H1 (cell line): ENCODE measurements at regions not wholly inside any gene's neighbourhood (a gene's known extent, or its start where the extent isn't known, plus 50 kb on each side); places are given as distances from the start of the nearest gene placed in this dataset.

Source experiments
- CTCF ChIA-PET: fragments of 300-600 bp; sonication (Branson Sonifier 250); formaldehyde crosslinking; loops from one replicate; lab custom pipeline; 2021; ENCODE audit not compliant: partially characterized antibody; lab: Charles Lee
- POLR2A ChIA-PET: fragments of 300-600 bp; sonication (Branson Sonifier 250); formaldehyde crosslinking; loops from one replicate; lab custom pipeline; 2021; ENCODE audit warnings: inconsistent platforms; ENCODE audit not compliant: partially characterized antibody; lab: Charles Lee
- DNase-seq, 2 experiments: peaks; one replicate each; pipeline versions ENCODE4 v3.0.0 to v3.0.0-alpha.2; 2010 to 2022; ENCODE audit warnings: low spot score in 2 of 2, low read depth in 1 of 2, mixed read lengths in 1 of 2
- FAIRE-seq: peaks from 2 replicates; lab custom pipeline; 2011; peaks lifted over from hg19 to GRCh38; lab: Jason Lieb, UNC
- H2AFZ ChIP-seq: 2 replicates; pipeline ENCODE4 v1.8.1; 2012; ENCODE audit warnings: low read length, inconsistent platforms
- H2AK5ac ChIP-seq: 2 replicates; pipeline ENCODE4 v1.6.1; 2013; ENCODE audit warnings: low read depth, low read length
- H2BK120ac ChIP-seq: replicated peaks from 2 replicates; pipeline ENCODE3; 2013; ENCODE audit warnings: low read depth, low read length, inconsistent platforms
- H2BK12ac ChIP-seq: 2 replicates; pipeline ENCODE4 v1.6.1; 2013; ENCODE audit warnings: low read depth, low read length
- H2BK15ac ChIP-seq: 2 replicates; pipeline ENCODE4 v1.6.1; 2013; ENCODE audit warnings: low read length
- H2BK20ac ChIP-seq: 2 replicates; pipeline ENCODE4 v1.6.1; 2013; ENCODE audit warnings: low read length
- H2BK5ac ChIP-seq: 2 replicates; pipeline ENCODE4 v1.6.1; 2013; ENCODE audit warnings: low read depth, low read length
- H3K14ac ChIP-seq: 2 replicates; pipeline ENCODE4 v1.6.1; 2013; ENCODE audit warnings: inconsistent platforms; ENCODE audit not compliant: insufficient read length
- H3K18ac ChIP-seq: 2 replicates; pipeline ENCODE4 v1.6.1; 2013; ENCODE audit warnings: low read length; ENCODE audit errors: extremely low read depth
- H3K23ac ChIP-seq: 2 replicates; pipeline ENCODE4 v1.6.1; 2013; ENCODE audit warnings: inconsistent platforms; ENCODE audit not compliant: insufficient read length
- H3K23me2 ChIP-seq: 2 replicates; pipeline ENCODE4 v1.6.1; 2013; ENCODE audit warnings: low read depth, low read length
- H3K27ac ChIP-seq: 2 replicates; pipeline ENCODE4 v1.6.1; 2011; ENCODE audit warnings: low read depth, low read length, inconsistent platforms
- H3K27me3 ChIP-seq, 4 experiments: replicated peaks in 1 of 4; 1 replicate in 1 of 4; 2 replicates in 3 of 4; pipeline versions ENCODE4 v1.6.1 to v1.8.1; 2011 to 2013; ENCODE audit warnings: low read length in 3 of 4, mild to moderate bottlenecking in 3 of 4, inconsistent platforms in 2 of 4, mixed read lengths in 2 of 4, moderate library complexity in 1 of 4; ENCODE audit not compliant: control insufficient read depth in 3 of 4, insufficient read depth in 3 of 4; ENCODE audit errors: extremely low read depth in 1 of 4
- H3K36me3 ChIP-seq, 4 experiments: 2 replicates each; pipeline versions ENCODE4 v1.6.1 to v1.8.1; 2011 to 2013; ENCODE audit warnings: mild to moderate bottlenecking in 4 of 4, low read length in 3 of 4, moderate library complexity in 2 of 4, control low read depth in 1 of 4, inconsistent platforms in 1 of 4; ENCODE audit not compliant: insufficient read depth in 4 of 4, control insufficient read depth in 2 of 4
- H3K4ac ChIP-seq: replicated peaks from 2 replicates; pipeline ENCODE3; 2013; ENCODE audit warnings: low read length, low read depth, mixed read lengths, inconsistent platforms; ENCODE audit not compliant: insufficient read length
- H3K4me1 ChIP-seq, 4 experiments: replicated peaks in 1 of 4; 1 replicate in 1 of 4; 2 replicates in 3 of 4; pipeline versions ENCODE4 v1.6.1 to v1.8.1; 2011 to 2013; ENCODE audit warnings: low read length in 3 of 4, inconsistent platforms in 2 of 4, mixed read lengths in 1 of 4; ENCODE audit not compliant: insufficient read depth in 4 of 4, control insufficient read depth in 3 of 4
- H3K4me2 ChIP-seq, 2 experiments: 2 replicates each; pipeline versions ENCODE4 v1.6.1 to v1.8.1; 2011 to 2013; ENCODE audit warnings: low read depth in 2 of 2, low read length in 2 of 2, control low read depth in 1 of 2, inconsistent platforms in 1 of 2, mild to moderate bottlenecking in 1 of 2; ENCODE audit not compliant: insufficient read depth in 1 of 2
- H3K4me3 ChIP-seq, 4 experiments: fragments of 200-600, 300-600 bp in 1 of 4; sonication (generic), shearing (Covaris generic), sonication (Bioruptor Twin) in 1 of 4; 2 replicates each; pipeline versions ENCODE4 v1.5.1 to v1.8.1; 2011 to 2016; ENCODE audit warnings: low read length in 4 of 4, low read depth in 3 of 4, control low read depth in 2 of 4, inconsistent platforms in 2 of 4, mild to moderate bottlenecking in 2 of 4, mixed read lengths in 1 of 4, moderate library complexity in 1 of 4; ENCODE audit not compliant: insufficient read depth in 2 of 4; ENCODE audit errors: extremely low read depth in 1 of 4
- H3K56ac ChIP-seq: replicated peaks from 2 replicates; pipeline ENCODE3; 2013; ENCODE audit warnings: low read depth, mild to moderate bottlenecking, mixed read lengths, low read length, inconsistent platforms; ENCODE audit not compliant: insufficient read length
- H3K79me1 ChIP-seq: 2 replicates; pipeline ENCODE4 v1.6.1; 2013; ENCODE audit warnings: low read depth, low read length, control low read depth
- H3K79me2 ChIP-seq, 2 experiments: 2 replicates each; pipeline versions ENCODE4 v1.6.1 to v1.8.1; 2012 to 2013; ENCODE audit warnings: low read length in 2 of 2, mild to moderate bottlenecking in 2 of 2, inconsistent platforms in 1 of 2; ENCODE audit not compliant: insufficient read depth in 2 of 2, control insufficient read depth in 1 of 2
- H3K9ac ChIP-seq, 4 experiments: replicated peaks in 1 of 4; 1 replicate in 1 of 4; 2 replicates in 3 of 4; pipeline versions ENCODE4 v1.6.1 to v1.8.1; 2011 to 2013; ENCODE audit warnings: low read depth in 3 of 4, low read length in 3 of 4, control low read depth in 2 of 4, mild to moderate bottlenecking in 2 of 4, moderate library complexity in 2 of 4, inconsistent platforms in 1 of 4; ENCODE audit errors: extremely low read depth in 1 of 4
- H3K9me3 ChIP-seq, 2 experiments: 2 replicates each; pipeline versions ENCODE4 v1.6.1 to v1.8.1; 2012 to 2013; ENCODE audit warnings: mild to moderate bottlenecking in 2 of 2, moderate library complexity in 2 of 2, control low read depth in 1 of 2, inconsistent platforms in 1 of 2, low read depth in 1 of 2, low read length in 1 of 2, mixed read lengths in 1 of 2; ENCODE audit not compliant: insufficient read depth in 2 of 2
- H4K20me1 ChIP-seq, 2 experiments: replicated peaks in 1 of 2; 2 replicates each; pipeline versions ENCODE3 to v1.8.1; 2011 to 2013; ENCODE audit warnings: inconsistent platforms in 2 of 2, low read length in 2 of 2, mild to moderate bottlenecking in 1 of 2; ENCODE audit not compliant: insufficient read depth in 2 of 2, control insufficient read depth in 1 of 2
- H4K5ac ChIP-seq: 2 replicates; pipeline ENCODE4 v1.6.1; 2013; ENCODE audit warnings: low read length, low read depth, mixed read lengths, inconsistent platforms; ENCODE audit not compliant: insufficient read length
- H4K8ac ChIP-seq: 2 replicates; pipeline ENCODE4 v1.8.0; 2013; ENCODE audit warnings: mild to moderate bottlenecking, moderate library complexity, low read length, inconsistent platforms; ENCODE audit not compliant: insufficient read depth; ENCODE audit errors: extremely low read depth
- H4K91ac ChIP-seq: replicated peaks from 2 replicates; pipeline ENCODE3; 2013; ENCODE audit warnings: low read length, mixed read lengths, inconsistent platforms; ENCODE audit not compliant: insufficient read length
- CEBPB ChIP-seq: IDR thresholded peaks from 2 replicates; pipeline ENCODE4 v1.6.1; 2012; ENCODE audit warnings: low read depth, low read length
- CTBP2 ChIP-seq: IDR thresholded peaks from 2 replicates; pipeline ENCODE4 v1.7.0; 2011; ENCODE audit warnings: borderline replicate concordance, mild to moderate bottlenecking, moderate library complexity, mixed read lengths, low read length; ENCODE audit not compliant: insufficient read depth, insufficient read length
- CTCF ChIP-seq, 3 experiments: IDR thresholded peaks; 1 replicate in 2 of 3; 2 replicates in 1 of 3; pipeline versions ENCODE4 v1.5.1 to v1.6.1; 2011; ENCODE audit warnings: low read length in 3 of 3, mild to moderate bottlenecking in 3 of 3, inconsistent platforms in 2 of 3, low read depth in 1 of 3, moderate library complexity in 1 of 3; ENCODE audit not compliant: insufficient read depth in 1 of 3; ENCODE audit errors: control extremely low read depth in 1 of 3
- GTF2F1 ChIP-seq: IDR thresholded peaks from 2 replicates; pipeline ENCODE4 v1.6.1; 2012; ENCODE audit warnings: low read depth, low read length, improper control_type of control experiment, borderline replicate concordance
- JUN ChIP-seq: IDR thresholded peaks from 2 replicates; pipeline ENCODE4 v1.6.1; 2011; ENCODE audit warnings: low read depth, mild to moderate bottlenecking, improper control_type of control experiment, low read length
- POLR2A ChIP-seq, 2 experiments: IDR thresholded peaks; 1 replicate in 1 of 2; 2 replicates in 1 of 2; pipeline ENCODE4 v1.6.1; 2011; ENCODE audit warnings: low read depth in 2 of 2, low read length in 2 of 2, mild to moderate bottlenecking in 2 of 2; ENCODE audit errors: control extremely low read depth in 1 of 2
- SIRT6 ChIP-seq: IDR thresholded peaks from one replicate; pipeline ENCODE4 v1.7.1; 2012; ENCODE audit warnings: low read length, inconsistent platforms
- SIX5 ChIP-seq: IDR thresholded peaks from 2 replicates; pipeline ENCODE4 v1.6.1; 2011; ENCODE audit warnings: mild to moderate bottlenecking, low read depth, low read length
- SP1 ChIP-seq: IDR thresholded peaks from 2 replicates; pipeline ENCODE4 v1.6.1; 2011; ENCODE audit warnings: low read depth, low read length
- SP2 ChIP-seq: IDR thresholded peaks from 2 replicates; pipeline ENCODE4 v1.6.1; 2012; ENCODE audit warnings: mild to moderate bottlenecking, low read length, inconsistent platforms
- TAF7 ChIP-seq: optimal IDR thresholded peaks from 2 replicates; pipeline ENCODE3; 2011; ENCODE audit warnings: low read depth, mild to moderate bottlenecking, inconsistent platforms, low read length, moderate library complexity, borderline replicate concordance
- TCF12 ChIP-seq: IDR thresholded peaks from 2 replicates; pipeline ENCODE4 v1.6.1; 2011; ENCODE audit warnings: low read depth, mild to moderate bottlenecking, low read length
- TF ChIP-seq, protein P1 (sequence below): IDR thresholded peaks from 2 replicates; pipeline ENCODE4 v1.6.1; 2012; ENCODE audit warnings: low read length, inconsistent platforms

DNA sequence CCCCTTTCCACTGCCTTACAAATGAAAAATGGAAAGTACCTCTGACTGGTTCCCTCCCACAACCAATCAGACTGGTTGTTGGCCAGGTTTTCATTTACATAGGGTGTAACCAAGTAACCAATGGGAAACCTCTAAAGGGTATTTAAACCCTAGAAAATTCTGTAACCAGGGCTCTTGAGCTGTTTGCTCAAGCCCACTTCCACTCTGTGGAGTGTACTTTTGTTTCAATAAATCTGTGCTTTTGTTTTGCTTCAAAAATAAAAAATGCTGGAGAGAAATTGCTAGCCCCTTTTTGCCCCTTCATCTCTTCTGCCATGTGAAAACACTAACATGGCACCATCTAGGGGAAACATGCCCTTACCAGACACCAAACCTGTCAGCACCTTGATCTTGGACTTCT is 129.5 kb downstream of the AHR start:
- ChIA-PET CTCF (no interaction called here), POLR2A (interaction anchor here (0.6 kb wide), 1 partner anchor 701 kb away, joined by 3 read pairs; no protein-coding TSS in a partner anchor)
- H3K9ac ChIP-seq: no peak overlapping the region
- no peaks in the 10 kb centered on the region for H4K20me1 ChIP-seq
- H2BK5ac ChIP-seq: no peak overlapping the region
- no peak overlapping the region for H2BK12ac ChIP-seq
- peaks cover 7 to 13% of the 10 kb centered on the region in 2 experiments; a peak in 3 of 4 replicates for H3K9me3 ChIP-seq
- H3K14ac ChIP-seq: no peak overlapping the region
- no peaks in the 10 kb centered on the region for H3K23me2 ChIP-seq
- no peak overlapping the region for H3K4me2 ChIP-seq
- FAIRE-seq: no peak
- H2AK5ac ChIP-seq: no peak overlapping the region
- H3K27me3 ChIP-seq: no peaks in the 10 kb centered on the region
- no peaks in the 10 kb centered on the region for H3K4me1 ChIP-seq
- no peak overlapping the region for H3K23ac ChIP-seq
- H4K8ac ChIP-seq: no peak overlapping the region
- no peak overlapping the region for H3K56ac ChIP-seq
- no peak overlapping the region for H4K91ac ChIP-seq
- no peak overlapping the region for H4K5ac ChIP-seq
- H3K4me3 ChIP-seq: no peak overlapping the region
- no peaks in the 10 kb centered on the region for H3K79me1 ChIP-seq
- H2AFZ ChIP-seq: no peak overlapping the region
- no peak overlapping the region for H2BK20ac ChIP-seq
- no peak overlapping the region for H2BK120ac ChIP-seq
- H3K79me2 ChIP-seq: no peaks in the 10 kb centered on the region
- no peak overlapping the region for H3K4ac ChIP-seq
- H3K18ac ChIP-seq: no peak overlapping the region
- H2BK15ac ChIP-seq: no peak overlapping the region
- no peak for DNase-seq
- no peak overlapping the region for H3K27ac ChIP-seq
- H3K36me3 ChIP-seq: no peaks in the 10 kb centered on the region
- no peak for TF ChIP-seq CTCF (IDR thresholded peaks at IDR 0.05; ENCODE audit: control extremely low read depth in 1 of 3, insufficient read depth in 1 of 3, low read depth in 1 of 3, low read length in 3 of 3)
- TF ChIP-seq JUN: no peak
- no peak for TF ChIP-seq TCF12
- no peak for TF ChIP-seq CTBP2
- no peak for TF ChIP-seq GTF2F1
- no peak for TF ChIP-seq SIX5
- TF ChIP-seq, protein P1, sequence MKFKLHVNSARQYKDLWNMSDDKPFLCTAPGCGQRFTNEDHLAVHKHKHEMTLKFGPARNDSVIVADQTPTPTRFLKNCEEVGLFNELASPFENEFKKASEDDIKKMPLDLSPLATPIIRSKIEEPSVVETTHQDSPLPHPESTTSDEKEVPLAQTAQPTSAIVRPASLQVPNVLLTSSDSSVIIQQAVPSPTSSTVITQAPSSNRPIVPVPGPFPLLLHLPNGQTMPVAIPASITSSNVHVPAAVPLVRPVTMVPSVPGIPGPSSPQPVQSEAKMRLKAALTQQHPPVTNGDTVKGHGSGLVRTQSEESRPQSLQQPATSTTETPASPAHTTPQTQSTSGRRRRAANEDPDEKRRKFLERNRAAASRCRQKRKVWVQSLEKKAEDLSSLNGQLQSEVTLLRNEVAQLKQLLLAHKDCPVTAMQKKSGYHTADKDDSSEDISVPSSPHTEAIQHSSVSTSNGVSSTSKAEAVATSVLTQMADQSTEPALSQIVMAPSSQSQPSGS: no peak
- no peak for TF ChIP-seq CEBPB
- no peak for TF ChIP-seq POLR2A (IDR thresholded peaks at IDR 0.05; ENCODE audit: control extremely low read depth in 1 of 2, low read depth in 2 of 2, low read length in 2 of 2)
- no peak for TF ChIP-seq SP2
- TF ChIP-seq SP1: no peak
- TF ChIP-seq SIRT6: no peak
- TF ChIP-seq TAF7: no peak
